ENCODE measurements at regions not wholly inside any gene's neighbourhood (a gene's known extent, or its start where the extent isn't known, plus 50 kb on each side); places are given as distances from the start of the nearest gene placed in this dataset.

GRCh38 chrY:18936831-18937230 lies 163.3 kb upstream of the HSFY2 start (continued):
- TF ChIP-seq CTCF (IDR thresholded peaks at IDR 0.05; ENCODE audit: low read depth, low read length, missing input control): no peak

GRCh38 chrY:18919256-18919655 lies 145.7 kb upstream of the HSFY2 start:
- TF ChIP-seq JUND (IDR thresholded peaks at IDR 0.05) (no peak), TAF1 (conservative IDR thresholded peaks at IDR 0.05) (no peak), REST (IDR thresholded peaks at IDR 0.05) (no peak), CTCF (IDR thresholded peaks at IDR 0.05; ENCODE audit: low read depth, low read length, missing input control) (no peak), ZBTB33 (IDR thresholded peaks at IDR 0.05) (no peak), GABPA (IDR thresholded peaks at IDR 0.05 in 1 of 2, conservative IDR thresholded peaks at IDR 0.05 in 1 of 2) (no peak), YY1 (IDR thresholded peaks at IDR 0.05) (no peak), MAX (IDR thresholded peaks at IDR 0.05) (no peak), RAD21 (IDR thresholded peaks at IDR 0.05) (no peak), NR2F2 (IDR thresholded peaks at IDR 0.05) (no peak), EGR1 (IDR thresholded peaks at IDR 0.05; ENCODE audit: low read depth in 2 of 2) (no peak), ATF3 (IDR thresholded peaks at IDR 0.05) (no peak), FOXA2 (IDR thresholded peaks at IDR 0.05) (no peak), SP1 (IDR thresholded peaks at IDR 0.05) (no peak), RXRA (IDR thresholded peaks at IDR 0.05) (no peak), FOXA1 (IDR thresholded peaks at IDR 0.05) (no peak), HNF4G (IDR thresholded peaks at IDR 0.05) (no peak), HNF4A (conservative IDR thresholded peaks at IDR 0.05) (no peak)
- no peaks in the 10 kb centered on the region for H3K36me3 ChIP-seq (ENCODE audit: control insufficient read depth in 4 of 4, insufficient read depth in 3 of 4, low read depth in 1 of 4, low read length in 3 of 4)
- no peaks in the 10 kb centered on the region for H3K27me3 ChIP-seq (ENCODE audit: control insufficient read depth in 4 of 4, insufficient read depth in 4 of 4, low read length in 3 of 4)
- no peak for DNase-seq (ENCODE audit: low spot score)
- 94% methylated on average over 5 of the region's 5 CpGs for WGBS
- no peak overlapping the region for H3K27ac ChIP-seq (ENCODE audit: low read depth in 1 of 2, low read length in 2 of 2)
- no peak overlapping the region for H3K9ac ChIP-seq (ENCODE audit: low read depth in 1 of 2, low read length in 2 of 2)
- no peak overlapping the region for H3K4me3 ChIP-seq (ENCODE audit: low read depth in 1 of 3, low read length in 3 of 3)
- H3K4me1 ChIP-seq (ENCODE audit: control insufficient read depth in 4 of 4, insufficient read depth in 4 of 4, low read length in 3 of 4): no peaks in the 10 kb centered on the region
- no peaks in the 10 kb centered on the region for H3K9me3 ChIP-seq (ENCODE audit: control insufficient read depth in 4 of 4, low read length in 3 of 4)

Data from liver (tissue), 8 donors.